ENCODE measurements at regions not wholly inside any gene's neighbourhood (a gene's known extent, or its start where the extent isn't known, plus 50 kb on each side); places are given as distances from the start of the nearest gene placed in this dataset.
"Not testable (repeated sequence)": the region's sequence is repeated elsewhere in the genome, so short reads cannot be mapped to it uniquely, and the experiment has no call there.

DNA sequence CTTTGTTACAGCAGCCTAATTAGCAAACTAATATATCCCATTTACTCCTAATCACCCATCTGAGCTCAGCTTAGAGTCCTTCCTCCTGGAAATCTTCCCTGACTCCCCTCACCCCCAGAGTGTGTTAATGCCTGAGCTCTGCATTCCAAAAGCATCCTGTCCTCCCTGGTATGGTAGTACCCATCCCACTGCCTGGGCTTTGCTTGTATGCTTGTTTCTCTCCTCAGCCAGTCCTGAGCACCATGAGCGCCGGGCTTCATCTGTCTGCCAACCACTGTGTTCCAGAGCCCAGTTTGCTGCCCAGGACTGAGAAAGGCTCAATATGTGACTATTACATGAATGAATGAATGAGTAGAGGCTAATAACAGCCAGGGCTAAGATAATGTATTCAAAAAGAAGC, 272.4 kb downstream of the CDK5RAP2 start:
- WGBS, 5 donors = 81 to 95% (median 90%) methylated on average over 2 of the region's 2 CpGs
- no peak for TF ChIP-seq POLR2AphosphoS5 (IDR thresholded peaks at IDR 0.05)
- no peak for TF ChIP-seq CTCF (IDR thresholded peaks at IDR 0.05 in 8 of 11, conservative IDR thresholded peaks at IDR 0.05 in 3 of 11)
- TF ChIP-seq POLR2A (IDR thresholded peaks at IDR 0.05) = no peak
- no peak for DNase-seq
- H3K27me3 ChIP-seq (replicated peaks in 1 of 7) = peaks cover 0 to 10% (median 0%) of the 10 kb centered on the region in 7 donors
- intact Hi-C loops (cut with DNase I; ENCODE audit: low total_unique reads) = no loop called here
- H3K9me3 ChIP-seq = no peaks in the 10 kb centered on the region
- no peaks in the 10 kb centered on the region for H3K36me3 ChIP-seq
- no peaks in the 10 kb centered on the region for H3K4me1 ChIP-seq
- H3K4me3 ChIP-seq = no peak overlapping the region
- H3K27ac ChIP-seq = no peak overlapping the region

GRCh38 chr9:120306561-120306960, 273.4 kb downstream of the CDK5RAP2 start:
- no peak overlapping the region for H3K27ac ChIP-seq
- no peak overlapping the region for H3K4me3 ChIP-seq
- TF ChIP-seq POLR2A (IDR thresholded peaks at IDR 0.05) = no peak
- no peak for TF ChIP-seq CTCF (IDR thresholded peaks at IDR 0.05 in 8 of 11, conservative IDR thresholded peaks at IDR 0.05 in 3 of 11)
- TF ChIP-seq POLR2AphosphoS5 (IDR thresholded peaks at IDR 0.05) = no peak
- intact Hi-C loops (cut with DNase I; ENCODE audit: low total_unique reads) = no loop called here
- H3K36me3 ChIP-seq = no peaks in the 10 kb centered on the region
- DNase-seq = no peak
- H3K4me1 ChIP-seq = no peaks in the 10 kb centered on the region
- peaks cover 0 to 10% (median 0%) of the 10 kb centered on the region in 7 donors for H3K27me3 ChIP-seq (replicated peaks in 1 of 7)
- 58 to 82% (median 74%) methylated on average over 3 of the region's 3 CpGs for WGBS, 5 donors
- H3K9me3 ChIP-seq = no peaks in the 10 kb centered on the region

DNA sequence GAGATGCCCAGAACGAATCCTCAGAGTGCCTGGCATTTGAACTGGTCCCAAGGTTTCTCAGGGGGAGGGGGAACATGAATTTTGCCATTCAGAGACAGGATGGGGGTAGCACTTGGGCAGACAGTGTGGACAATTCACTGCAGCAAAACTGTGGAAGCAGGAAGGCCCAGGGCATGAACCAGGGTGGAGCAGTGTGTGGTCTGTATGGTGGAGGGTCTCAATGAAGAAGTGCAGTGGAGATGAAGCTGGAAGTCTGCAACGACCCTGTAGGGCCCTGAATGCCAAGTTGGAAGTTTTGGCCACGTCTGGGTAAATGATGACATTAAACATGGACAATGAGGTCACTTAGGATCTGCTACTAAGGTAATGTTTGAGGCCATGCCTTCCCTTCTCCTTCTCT, 273.9 kb downstream of the CDK5RAP2 start:
- DNase-seq = no peak
- WGBS, 5 donors = 39 to 70% (median 52%) methylated on average over 3 of the region's 3 CpGs
- no peaks in the 10 kb centered on the region for H3K9me3 ChIP-seq
- H3K27me3 ChIP-seq (replicated peaks in 1 of 7) = peaks cover 0 to 10% (median 0%) of the 10 kb centered on the region in 7 donors
- no peak overlapping the region for H3K27ac ChIP-seq
- TF ChIP-seq CTCF (IDR thresholded peaks at IDR 0.05 in 8 of 11, conservative IDR thresholded peaks at IDR 0.05 in 3 of 11) = no peak
- no peak for TF ChIP-seq POLR2A (IDR thresholded peaks at IDR 0.05)
- no peak for TF ChIP-seq POLR2AphosphoS5 (IDR thresholded peaks at IDR 0.05)
- intact Hi-C loops (cut with DNase I; ENCODE audit: low total_unique reads) = no loop called here
- H3K4me3 ChIP-seq = no peak overlapping the region
- no peaks in the 10 kb centered on the region for H3K4me1 ChIP-seq
- H3K36me3 ChIP-seq = no peaks in the 10 kb centered on the region

GRCh38 chr9:120304896-120305295, 275.1 kb downstream of the CDK5RAP2 start:
- H3K27ac ChIP-seq; H3K9me3 ChIP-seq; DNase-seq; H3K4me3 ChIP-seq; intact Hi-C loops (cut with DNase I; ENCODE audit: low total_unique reads); H3K4me1 ChIP-seq; H3K36me3 ChIP-seq: not testable (repeated sequence)
- peaks cover 0 to 10% (median 0%) of the 10 kb centered on the region in 7 donors for H3K27me3 ChIP-seq (replicated peaks in 1 of 7)
- 92 to 100% (median 97%) methylated on average over 11 to 28 of the region's 28 CpGs for WGBS, 5 donors

DNA sequence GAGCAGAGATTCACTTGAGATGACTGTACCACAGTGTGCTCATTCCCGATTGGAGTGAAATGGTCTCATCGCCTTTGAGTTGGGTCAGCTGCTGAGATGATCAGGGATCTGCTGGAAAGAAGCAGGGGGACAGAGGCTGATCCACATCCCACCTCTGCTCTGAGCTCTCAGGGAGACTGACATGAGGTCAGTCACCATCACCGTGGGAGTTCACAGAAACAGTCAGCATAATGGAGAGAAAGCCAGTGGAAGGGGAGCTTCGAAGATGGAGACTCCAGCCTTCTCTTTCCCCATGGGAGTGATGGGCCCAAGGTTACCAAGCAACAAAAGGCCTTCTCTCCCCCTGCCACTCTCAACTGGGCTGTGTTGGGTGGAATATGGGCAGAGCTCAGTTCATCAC, 276.4 kb downstream of the CDK5RAP2 start:
- no peaks in the 10 kb centered on the region for H3K36me3 ChIP-seq
- H3K27me3 ChIP-seq (replicated peaks in 1 of 7) = peaks cover 0 to 10% (median 0%) of the 10 kb centered on the region in 7 donors
- H3K9me3 ChIP-seq = no peaks in the 10 kb centered on the region
- H3K4me1 ChIP-seq = no peaks in the 10 kb centered on the region
- TF ChIP-seq CTCF (IDR thresholded peaks at IDR 0.05 in 8 of 11, conservative IDR thresholded peaks at IDR 0.05 in 3 of 11) (no peak), POLR2A (IDR thresholded peaks at IDR 0.05) (no peak), POLR2AphosphoS5 (IDR thresholded peaks at IDR 0.05) (no peak)
- H3K4me3 ChIP-seq = no peak overlapping the region
- no peak overlapping the region for H3K27ac ChIP-seq
- DNase-seq = no peak
- intact Hi-C loops (cut with DNase I; ENCODE audit: low total_unique reads) = no loop called here
- WGBS, 5 donors = 79 to 85% (median 84%) methylated on average over 4 of the region's 4 CpGs

All from spleen (tissue), 11 donors.